Transverse colon (tissue), 4 donors: ENCODE measurements at regions not wholly inside any gene's neighbourhood (a gene's known extent, or its start where the extent isn't known, plus 50 kb on each side); places are given as distances from the start of the nearest gene placed in this dataset.

ENCODE experiments used
- DNase-seq: peaks from one replicate; pipeline ENCODE4 v3.0.0-alpha.2; 2019
- H3K27ac ChIP-seq, 4 donors: fragments of 200-600 bp; sonication (generic); 2 replicates each; pipeline ENCODE4 v1.5.1; 2016 to 2018; ENCODE audit warnings: inconsistent platforms in 4 of 4
- H3K27me3 ChIP-seq: fragments of 200-600 bp; sonication (generic); 2 replicates; pipeline ENCODE4 v1.5.1; 2017; ENCODE audit warnings: inconsistent platforms
- H3K36me3 ChIP-seq, 4 donors: fragments of 200-600 bp; sonication (generic); 2 replicates each; pipeline ENCODE4 v1.5.1; 2017 to 2019; ENCODE audit warnings: inconsistent platforms in 4 of 4
- H3K4me1 ChIP-seq, 4 donors: fragments of 200-600 bp; sonication (generic); 2 replicates each; pipeline ENCODE4 v1.5.1; 2017 to 2020; ENCODE audit warnings: inconsistent platforms in 4 of 4
- H3K4me3 ChIP-seq, 4 donors: fragments of 200-600 bp; sonication (generic); 1 replicate in 1 of 4; 2 replicates in 3 of 4; pipeline versions ENCODE4 v1.5.1 to v1.6.1; 2017 to 2019; ENCODE audit warnings: inconsistent platforms in 4 of 4
- H3K9me3 ChIP-seq, 2 donors: fragments of 200-600 bp; sonication (generic); 2 replicates each; pipeline ENCODE4 v1.5.1; 2017 to 2019; ENCODE audit warnings: inconsistent platforms in 2 of 2
- EP300 ChIP-seq: sonication (generic); formaldehyde crosslinking; IDR thresholded peaks from one replicate; pipeline ENCODE4 v1.6.1; 2017; ENCODE audit warnings: antibody characterized with exemption, low read depth
- POLR2A ChIP-seq: fragments of 450-650 bp; IDR thresholded peaks from one replicate; pipeline ENCODE4 v1.6.1; 2016; ENCODE audit warnings: antibody characterized with exemption, mild to moderate bottlenecking, moderate library complexity
- POLR2AphosphoS5 ChIP-seq, 3 donors: sonication (generic); formaldehyde crosslinking; IDR thresholded peaks; one replicate each; pipeline ENCODE4 v1.6.1; 2016; ENCODE audit warnings: antibody characterized with exemption in 3 of 3
- WGBS, 2 donors: methylation state at CpG; one replicate each; pipeline ENCODE4 v1.1.5; 2018; ENCODE audit warnings: low coverage in 1 of 2; 5-methylcytosine and 5-hydroxymethylcytosine counted together
- in situ Hi-C, 4 donors: fragments of 200-750 bp; cut with MboI; loops; one replicate each; pipeline versions ENCODE4 v1.15.0 to v1.15.1; 2017; ENCODE audit warnings: low sequenced_read_pairs in 3 of 4, low pct_ligation_motif_present in 1 of 4, low pct_unique_long_range_greater_than_20kb in 1 of 4
- intact Hi-C: fragments of 100-400 bp; cut with DNase I; formaldehyde crosslinking; loops from one replicate; pipeline ENCODE4 v1.15.1; 2023; ENCODE audit warnings: low total_unique reads
- TF ChIP-seq, protein P1 (sequence below), 5 experiments: fragments of 200-600 bp in 3 of 5; fragments of 450-650 bp in 2 of 5; sonication (generic) in 3 of 5; IDR thresholded peaks; 1 replicate in 2 of 5; 2 replicates in 3 of 5; pipeline ENCODE4 v1.5.1; 2016 to 2017; ENCODE audit warnings: antibody characterized with exemption in 5 of 5, inconsistent platforms in 3 of 5, mild to moderate bottlenecking in 2 of 5, moderate library complexity in 1 of 5

DNA sequence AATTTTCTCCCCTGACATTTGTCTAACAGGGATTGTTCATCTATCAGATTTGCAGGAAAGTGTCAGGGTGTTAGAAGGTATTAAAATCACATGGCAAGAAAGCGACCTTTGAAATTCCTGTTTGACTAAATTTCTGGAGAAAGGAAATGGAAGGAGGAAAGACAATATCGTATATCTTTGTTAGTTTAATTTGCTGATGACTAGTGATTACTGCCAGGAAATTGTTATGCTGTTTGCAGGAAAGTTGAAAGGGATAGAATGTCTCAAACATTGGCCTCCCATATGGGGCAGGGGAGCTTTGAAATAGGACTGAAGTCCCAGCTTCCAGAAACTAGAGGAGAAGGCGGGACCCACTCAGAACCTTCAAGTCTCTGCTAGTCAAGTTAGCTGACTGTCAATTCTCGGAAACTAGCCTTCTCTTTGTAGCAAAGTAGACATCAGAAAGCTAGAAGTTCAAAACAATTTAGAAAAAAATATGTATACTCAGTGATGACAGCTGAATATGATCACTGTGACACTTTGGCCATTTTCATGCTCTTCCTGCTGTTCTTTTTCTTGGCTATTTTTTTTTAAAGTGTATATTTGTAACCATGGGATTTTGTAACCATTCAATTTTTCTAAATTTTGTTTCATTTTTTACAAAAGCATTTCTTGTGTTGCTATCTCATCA is 53.4 kb upstream of the RALGAPA2 start:
- TF ChIP-seq EP300: no peak
- TF ChIP-seq, protein P1, sequence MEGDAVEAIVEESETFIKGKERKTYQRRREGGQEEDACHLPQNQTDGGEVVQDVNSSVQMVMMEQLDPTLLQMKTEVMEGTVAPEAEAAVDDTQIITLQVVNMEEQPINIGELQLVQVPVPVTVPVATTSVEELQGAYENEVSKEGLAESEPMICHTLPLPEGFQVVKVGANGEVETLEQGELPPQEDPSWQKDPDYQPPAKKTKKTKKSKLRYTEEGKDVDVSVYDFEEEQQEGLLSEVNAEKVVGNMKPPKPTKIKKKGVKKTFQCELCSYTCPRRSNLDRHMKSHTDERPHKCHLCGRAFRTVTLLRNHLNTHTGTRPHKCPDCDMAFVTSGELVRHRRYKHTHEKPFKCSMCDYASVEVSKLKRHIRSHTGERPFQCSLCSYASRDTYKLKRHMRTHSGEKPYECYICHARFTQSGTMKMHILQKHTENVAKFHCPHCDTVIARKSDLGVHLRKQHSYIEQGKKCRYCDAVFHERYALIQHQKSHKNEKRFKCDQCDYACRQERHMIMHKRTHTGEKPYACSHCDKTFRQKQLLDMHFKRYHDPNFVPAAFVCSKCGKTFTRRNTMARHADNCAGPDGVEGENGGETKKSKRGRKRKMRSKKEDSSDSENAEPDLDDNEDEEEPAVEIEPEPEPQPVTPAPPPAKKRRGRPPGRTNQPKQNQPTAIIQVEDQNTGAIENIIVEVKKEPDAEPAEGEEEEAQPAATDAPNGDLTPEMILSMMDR (IDR thresholded peaks at IDR 0.05): no peak
- TF ChIP-seq POLR2A: no peak
- TF ChIP-seq POLR2AphosphoS5 (IDR thresholded peaks at IDR 0.05): no peak
- Histone ChIP-seq H3K36me3 (no peaks in the 10 kb centered on the region), H3K27ac (no peak overlapping the region), H3K4me1 (peaks cover 0 to 7% (median 2%) of the 10 kb centered on the region in 4 donors), H3K9me3 (no peaks in the 10 kb centered on the region), H3K4me3 (no peak overlapping the region), H3K27me3 (no peaks in the 10 kb centered on the region)
- intact Hi-C loops (no loop called here), in situ Hi-C loops (no loop called here)
- DNase-seq: no peak
- 35 to 40% methylated on average over 4 of the region's 4 CpGs for WGBS, 2 donors

DNA sequence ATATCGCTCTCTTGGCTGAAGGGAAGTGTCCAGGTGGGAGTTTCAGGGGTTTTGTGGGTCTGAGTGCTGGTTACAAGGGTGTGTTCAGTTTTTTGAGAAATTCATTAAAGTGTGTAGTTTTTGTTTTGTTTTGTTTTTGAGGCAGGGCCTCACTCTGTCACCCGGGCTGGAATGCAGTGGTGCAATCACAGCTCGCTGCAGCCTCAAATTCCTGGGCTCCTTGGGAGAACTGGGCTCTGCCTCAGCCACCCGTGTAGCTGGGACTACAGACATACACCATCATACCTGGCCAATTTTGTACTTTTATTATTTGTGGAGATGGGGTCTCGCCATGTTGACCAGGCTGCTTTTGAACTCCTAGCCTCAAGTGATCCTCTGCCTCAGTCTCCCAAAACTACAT is 51.2 kb upstream of the RALGAPA2 start:
- Histone ChIP-seq H3K27me3 (no peaks in the 10 kb centered on the region), H3K4me3 (no peak overlapping the region), H3K4me1 (peaks cover 0 to 21% (median 10%) of the 10 kb centered on the region in 4 donors), H3K27ac (no peak overlapping the region), H3K9me3 (no peaks in the 10 kb centered on the region), H3K36me3 (no peaks in the 10 kb centered on the region)
- in situ Hi-C loops (no loop called here), intact Hi-C loops (no loop called here)
- TF ChIP-seq POLR2A (no peak), POLR2AphosphoS5 (IDR thresholded peaks at IDR 0.05) (no peak), EP300 (no peak)
- TF ChIP-seq, protein P1 (IDR thresholded peaks at IDR 0.05): no peak
- DNase-seq: no peak
- WGBS, 2 donors: 91 to 92% methylated on average over 1 to 5 of the region's 5 CpGs
